ENCODE measurements at regions not wholly inside any gene's neighbourhood (a gene's known extent, or its start where the extent isn't known, plus 50 kb on each side); places are given as distances from the start of the nearest gene placed in this dataset.

- no peak overlapping the region for H3K27ac ChIP-seq (ENCODE audit: low read depth, low read length)
- ATAC-seq (no peak), DNase-seq (no peak)
- ChIA-PET POLR2A (no interaction called here), CTCF (no interaction called here)
- Mint-ChIP-seq H3K4me1 (no peaks in the 10 kb centered on the region), H3K36me3 (no peaks in the 10 kb centered on the region), H3K27ac (no peak overlapping the region), H3K27me3 (peaks cover 0 to 24% (median 12%) of the 10 kb centered on the region in 5 donors), H3K4me3 (no peak overlapping the region), H3K9me3 (no peaks in the 10 kb centered on the region)
- H3K9me3 ChIP-seq (ENCODE audit: control insufficient read depth in 2 of 3, low read length in 3 of 3), result no peaks in the 10 kb centered on the region
- H3K27me3 ChIP-seq (ENCODE audit: control insufficient read depth in 2 of 2, insufficient read depth in 2 of 2, low read length in 2 of 2), result no peaks in the 10 kb centered on the region
- no peak overlapping the region for H3K4me3 ChIP-seq (ENCODE audit: low read length)
- no peaks in the 10 kb centered on the region for H3K4me1 ChIP-seq (ENCODE audit: control insufficient read depth in 2 of 2, insufficient read depth in 2 of 2, low read length in 2 of 2)
- intact Hi-C loops (cut with micrococcal nuclease), result no loop called here
- no peaks in the 10 kb centered on the region for H3K36me3 ChIP-seq (ENCODE audit: control insufficient read depth in 2 of 3, insufficient read depth in 3 of 3, low read length in 3 of 3)
These were observed 155.4 kb downstream of the SLC4A3 start for GRCh38 chr2:219782737-219783348.

- H3K27me3 Mint-ChIP-seq, result peaks cover 0 to 24% (median 11%) of the 10 kb centered on the region in 5 donors
- no peak overlapping the region for H3K4me3 Mint-ChIP-seq
- no peak for ATAC-seq
- Histone ChIP-seq H3K9me3 (ENCODE audit: control insufficient read depth in 2 of 3, low read length in 3 of 3) (no peaks in the 10 kb centered on the region), H3K4me3 (ENCODE audit: low read length) (no peak overlapping the region), H3K27me3 (ENCODE audit: control insufficient read depth in 2 of 2, insufficient read depth in 2 of 2, low read length in 2 of 2) (no peaks in the 10 kb centered on the region), H3K27ac (ENCODE audit: low read depth, low read length) (no peak overlapping the region), H3K4me1 (ENCODE audit: control insufficient read depth in 2 of 2, insufficient read depth in 2 of 2, low read length in 2 of 2) (no peaks in the 10 kb centered on the region), H3K36me3 (ENCODE audit: control insufficient read depth in 2 of 3, insufficient read depth in 3 of 3, low read length in 3 of 3) (no peaks in the 10 kb centered on the region)
- no peaks in the 10 kb centered on the region for H3K4me1 Mint-ChIP-seq
- DNase-seq, result no peak
- POLR2A ChIA-PET, result no interaction called here
- CTCF ChIA-PET, result no interaction called here
- H3K9me3 Mint-ChIP-seq, result no peaks in the 10 kb centered on the region
- H3K36me3 Mint-ChIP-seq, result no peaks in the 10 kb centered on the region
- H3K27ac Mint-ChIP-seq, result no peak overlapping the region
- intact Hi-C loops (cut with micrococcal nuclease), result no loop called here
These were observed 156.0 kb downstream of the SLC4A3 start for GRCh38 chr2:219783359-219783975.

DNA sequence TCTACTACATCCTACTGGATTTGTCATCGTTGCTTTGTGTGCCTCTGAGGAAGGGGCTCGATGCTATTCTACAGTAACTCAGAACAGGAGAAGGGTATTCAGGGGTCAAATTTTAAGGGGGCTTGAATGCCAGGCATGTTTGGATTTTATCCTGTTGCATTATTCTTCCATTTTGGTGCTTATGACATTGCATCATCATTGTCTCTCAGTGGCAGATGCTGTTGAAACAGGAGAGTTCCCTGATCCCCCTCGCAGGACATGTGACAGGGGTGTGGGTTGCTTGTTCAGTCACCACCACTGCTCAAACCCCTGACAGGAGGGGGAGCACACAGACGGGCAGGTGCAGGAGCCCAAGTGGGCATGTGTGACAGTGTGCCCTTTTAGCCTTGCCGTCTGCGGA lies 156.7 kb downstream of the SLC4A3 start:
- Mint-ChIP-seq H3K9me3 (no peaks in the 10 kb centered on the region), H3K36me3 (no peaks in the 10 kb centered on the region), H3K27ac (no peak overlapping the region), H3K27me3 (peaks cover 0 to 24% (median 11%) of the 10 kb centered on the region in 5 donors), H3K4me1 (no peaks in the 10 kb centered on the region), H3K4me3 (no peak overlapping the region)
- Histone ChIP-seq H3K9me3 (ENCODE audit: control insufficient read depth in 2 of 3, low read length in 3 of 3) (no peaks in the 10 kb centered on the region), H3K4me1 (ENCODE audit: control insufficient read depth in 2 of 2, insufficient read depth in 2 of 2, low read length in 2 of 2) (no peaks in the 10 kb centered on the region), H3K27me3 (ENCODE audit: control insufficient read depth in 2 of 2, insufficient read depth in 2 of 2, low read length in 2 of 2) (no peaks in the 10 kb centered on the region), H3K36me3 (ENCODE audit: control insufficient read depth in 2 of 3, insufficient read depth in 3 of 3, low read length in 3 of 3) (no peaks in the 10 kb centered on the region), H3K4me3 (ENCODE audit: low read length) (no peak overlapping the region), H3K27ac (ENCODE audit: low read depth, low read length) (no peak overlapping the region)
- CTCF ChIA-PET, result no interaction called here
- ATAC-seq, result no peak
- DNase-seq, result no peak
- POLR2A ChIA-PET, result no interaction called here
- intact Hi-C loops (cut with micrococcal nuclease), result no loop called here

DNA sequence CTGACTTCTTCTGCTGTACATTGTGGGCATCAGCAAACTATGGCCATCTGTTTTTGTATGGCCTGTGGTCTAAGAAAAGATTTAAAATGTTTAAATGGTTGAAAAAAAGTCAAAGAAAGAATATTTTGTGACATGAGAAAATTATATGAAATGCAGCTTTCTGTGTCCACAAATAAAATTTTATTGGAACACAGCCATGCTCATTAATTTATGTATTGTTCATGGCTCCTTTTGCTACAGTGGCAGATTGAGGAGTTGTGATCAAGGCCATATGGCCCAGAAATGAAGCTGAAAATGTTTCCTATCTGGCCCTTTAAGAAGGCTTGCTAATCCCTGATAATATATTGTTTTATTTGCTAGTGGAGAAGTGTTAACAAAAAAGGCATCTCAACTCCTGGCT lies 162.0 kb downstream of the SLC4A3 start:
- Mint-ChIP-seq H3K27me3 (peaks cover 0 to 27% (median 4%) of the 10 kb centered on the region in 5 donors), H3K4me1 (no peaks in the 10 kb centered on the region), H3K27ac (no peak overlapping the region), H3K36me3 (no peaks in the 10 kb centered on the region), H3K9me3 (peaks cover 0 to 2% (median 0%) of the 10 kb centered on the region in 11 donors), H3K4me3 (no peak overlapping the region)
- ChIA-PET CTCF (no interaction called here), POLR2A (no interaction called here)
- no peaks in the 10 kb centered on the region for H3K27me3 ChIP-seq (ENCODE audit: control insufficient read depth in 2 of 2, insufficient read depth in 2 of 2, low read length in 2 of 2)
- DNase-seq, result no peak
- ATAC-seq, result no peak
- H3K9me3 ChIP-seq (ENCODE audit: control insufficient read depth in 2 of 3, low read length in 3 of 3), result no peaks in the 10 kb centered on the region
- no peaks in the 10 kb centered on the region for H3K36me3 ChIP-seq (ENCODE audit: control insufficient read depth in 2 of 3, insufficient read depth in 3 of 3, low read length in 3 of 3)
- intact Hi-C loops (cut with micrococcal nuclease), result no loop called here
- H3K4me3 ChIP-seq (ENCODE audit: low read length), result no peak overlapping the region
- no peaks in the 10 kb centered on the region for H3K4me1 ChIP-seq (ENCODE audit: control insufficient read depth in 2 of 2, insufficient read depth in 2 of 2, low read length in 2 of 2)
- no peak overlapping the region for H3K27ac ChIP-seq (ENCODE audit: low read depth, low read length)

DNA sequence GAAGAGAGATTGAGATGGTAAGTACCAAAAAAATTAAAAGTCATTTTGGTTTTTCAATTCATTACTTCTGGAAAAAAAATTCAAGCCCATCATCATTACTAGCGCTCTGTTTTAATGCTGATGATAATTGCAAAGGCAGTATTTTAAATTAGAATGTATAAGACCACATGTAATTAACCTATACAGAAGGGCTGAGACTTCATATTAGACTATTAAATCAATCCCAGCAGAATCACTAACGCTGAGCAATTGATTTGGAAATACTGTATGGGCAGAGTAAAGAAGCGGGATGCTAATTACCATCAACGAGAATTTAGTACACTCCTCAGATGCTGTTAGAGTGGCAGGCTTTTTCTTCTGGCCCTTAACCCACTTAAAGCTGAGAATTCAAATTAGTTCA lies 165.0 kb downstream of the SLC4A3 start:
- H3K4me1 Mint-ChIP-seq, result no peaks in the 10 kb centered on the region
- H3K27me3 Mint-ChIP-seq, result peaks cover 0 to 25% (median 9%) of the 10 kb centered on the region in 5 donors
- H3K36me3 Mint-ChIP-seq, result no peaks in the 10 kb centered on the region

DNA sequence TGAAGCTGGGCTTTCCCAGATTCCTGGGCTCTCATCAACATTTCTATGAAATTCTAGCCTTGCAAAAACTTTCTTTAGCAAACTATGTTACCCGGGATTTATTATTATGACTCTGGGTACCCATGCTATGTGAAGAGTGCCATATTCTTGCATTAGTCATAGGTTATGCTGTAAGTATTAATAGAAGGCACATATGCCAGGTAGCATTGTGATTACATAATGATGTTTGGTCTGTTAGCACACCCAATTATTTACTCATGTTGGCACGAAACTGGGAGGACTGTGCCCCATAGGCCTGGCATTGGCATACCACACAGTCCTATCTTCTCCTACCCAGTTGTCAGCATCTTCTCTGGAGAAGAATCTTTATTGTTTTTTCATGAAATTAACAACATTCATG lies 171.0 kb downstream of the SLC4A3 start:
- Histone ChIP-seq H3K4me3 (ENCODE audit: low read length) (no peak overlapping the region), H3K27ac (ENCODE audit: low read depth, low read length) (no peak overlapping the region), H3K36me3 (ENCODE audit: control insufficient read depth in 2 of 3, insufficient read depth in 3 of 3, low read length in 3 of 3) (no peaks in the 10 kb centered on the region), H3K9me3 (ENCODE audit: control insufficient read depth in 2 of 3, low read length in 3 of 3) (no peaks in the 10 kb centered on the region), H3K27me3 (ENCODE audit: control insufficient read depth in 2 of 2, insufficient read depth in 2 of 2, low read length in 2 of 2) (no peaks in the 10 kb centered on the region), H3K4me1 (ENCODE audit: control insufficient read depth in 2 of 2, insufficient read depth in 2 of 2, low read length in 2 of 2) (no peaks in the 10 kb centered on the region)
- H3K4me3 Mint-ChIP-seq, result no peak overlapping the region
- H3K4me1 Mint-ChIP-seq, result no peaks in the 10 kb centered on the region
- intact Hi-C loops (cut with micrococcal nuclease), result no loop called here
- CTCF ChIA-PET, result no interaction called here
- DNase-seq (no peak), ATAC-seq (no peak)
- peaks cover 0 to 28% (median 13%) of the 10 kb centered on the region in 5 donors for H3K27me3 Mint-ChIP-seq
- no peak overlapping the region for H3K27ac Mint-ChIP-seq
- POLR2A ChIA-PET, result no interaction called here
- no peaks in the 10 kb centered on the region for H3K36me3 Mint-ChIP-seq
- peaks cover 0 to 11% (median 0%) of the 10 kb centered on the region in 11 donors for H3K9me3 Mint-ChIP-seq

More for the DNA sequence above, 165.0 kb downstream of the SLC4A3 start:
- CTCF ChIA-PET, result no interaction called here
- ATAC-seq, result no peak
- H3K4me3 Mint-ChIP-seq, result no peak overlapping the region
- Histone ChIP-seq H3K4me3 (ENCODE audit: low read length) (no peak overlapping the region), H3K27ac (ENCODE audit: low read depth, low read length) (no peak overlapping the region), H3K9me3 (ENCODE audit: control insufficient read depth in 2 of 3, low read length in 3 of 3) (no peaks in the 10 kb centered on the region), H3K36me3 (ENCODE audit: control insufficient read depth in 2 of 3, insufficient read depth in 3 of 3, low read length in 3 of 3) (no peaks in the 10 kb centered on the region), H3K4me1 (ENCODE audit: control insufficient read depth in 2 of 2, insufficient read depth in 2 of 2, low read length in 2 of 2) (no peaks in the 10 kb centered on the region), H3K27me3 (ENCODE audit: control insufficient read depth in 2 of 2, insufficient read depth in 2 of 2, low read length in 2 of 2) (no peaks in the 10 kb centered on the region)
- intact Hi-C loops (cut with micrococcal nuclease), result no loop called here
- H3K27ac Mint-ChIP-seq, result no peak overlapping the region
- H3K9me3 Mint-ChIP-seq, result peaks cover 0 to 3% (median 0%) of the 10 kb centered on the region in 11 donors
- no peak for DNase-seq
- POLR2A ChIA-PET, result no interaction called here

DNA sequence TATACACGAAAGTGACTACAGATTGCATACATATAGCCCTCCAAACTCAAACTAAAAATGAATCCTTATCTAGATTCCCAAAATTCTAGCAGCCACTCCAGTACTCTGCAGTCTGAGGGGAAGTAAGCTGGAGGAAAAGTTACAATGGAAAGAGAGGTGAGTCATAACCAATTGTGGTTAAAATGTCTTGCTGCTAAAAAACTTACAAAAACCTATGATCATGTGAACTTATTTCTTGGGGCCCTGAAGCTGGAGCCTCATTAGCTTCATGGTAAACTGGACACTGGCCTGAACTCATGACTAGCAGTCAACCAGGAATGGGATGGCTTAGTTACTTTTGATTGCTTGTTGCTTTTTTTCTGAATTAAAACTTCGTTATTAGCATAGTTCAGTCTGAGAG lies 175.9 kb downstream of the SLC4A3 start:
- Mint-ChIP-seq H3K27me3 (peaks cover 0 to 15% (median 9%) of the 10 kb centered on the region in 5 donors), H3K4me1 (no peaks in the 10 kb centered on the region), H3K4me3 (no peak overlapping the region), H3K36me3 (no peaks in the 10 kb centered on the region), H3K9me3 (peaks cover 0 to 17% (median 2%) of the 10 kb centered on the region in 11 donors), H3K27ac (no peak overlapping the region)
- no peaks in the 10 kb centered on the region for H3K4me1 ChIP-seq (ENCODE audit: control insufficient read depth in 2 of 2, insufficient read depth in 2 of 2, low read length in 2 of 2)
- ATAC-seq (no peak), DNase-seq (no peak)
- H3K27me3 ChIP-seq (ENCODE audit: control insufficient read depth in 2 of 2, insufficient read depth in 2 of 2, low read length in 2 of 2), result no peaks in the 10 kb centered on the region
- no peak overlapping the region for H3K4me3 ChIP-seq (ENCODE audit: low read length)
- CTCF ChIA-PET, result no interaction called here
- intact Hi-C loops (cut with micrococcal nuclease), result no loop called here
- H3K27ac ChIP-seq (ENCODE audit: low read depth, low read length), result no peak overlapping the region
- no peaks in the 10 kb centered on the region for H3K9me3 ChIP-seq (ENCODE audit: control insufficient read depth in 2 of 3, low read length in 3 of 3)
- POLR2A ChIA-PET, result no interaction called here
- H3K36me3 ChIP-seq (ENCODE audit: control insufficient read depth in 2 of 3, insufficient read depth in 3 of 3, low read length in 3 of 3), result no peaks in the 10 kb centered on the region
